HG03095 (cell line): ENCODE measurements at regions not wholly inside any gene's neighbourhood (a gene's known extent, or its start where the extent isn't known, plus 50 kb on each side); places are given as distances from the start of the nearest gene placed in this dataset.

Experiments
- ATAC-seq: cut with Tn5 transposase; IDR thresholded peaks from one replicate; pipeline ENCODE4 v1.9.1; 2021; ENCODE audit warnings: moderate library complexity; ENCODE audit not compliant: unreplicated experiment

DNA sequence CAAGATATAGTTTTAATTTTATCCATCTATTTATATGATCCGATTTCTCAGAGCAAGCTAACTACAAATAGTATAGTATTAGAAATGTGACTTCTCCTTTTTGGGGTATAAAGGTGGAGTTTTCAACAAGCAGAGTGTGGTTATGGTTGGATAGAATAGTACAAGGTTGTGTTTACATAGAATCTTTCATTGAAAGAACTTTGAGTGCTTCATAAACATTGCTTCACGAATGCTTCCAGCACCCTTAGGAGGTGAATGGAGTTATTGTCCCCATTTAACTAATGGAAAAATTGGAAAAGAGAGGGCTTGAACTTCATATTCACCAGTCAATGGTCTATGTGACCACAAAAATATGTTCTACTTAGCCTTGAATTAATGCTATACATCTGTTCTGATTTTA is 134.1 kb upstream of the CITED2 start:
- ATAC-seq, result no peak

- ATAC-seq, result no peak
Observed at GRCh38 chr6:139508023-139508422, 133.6 kb upstream of the CITED2 start.

DNA sequence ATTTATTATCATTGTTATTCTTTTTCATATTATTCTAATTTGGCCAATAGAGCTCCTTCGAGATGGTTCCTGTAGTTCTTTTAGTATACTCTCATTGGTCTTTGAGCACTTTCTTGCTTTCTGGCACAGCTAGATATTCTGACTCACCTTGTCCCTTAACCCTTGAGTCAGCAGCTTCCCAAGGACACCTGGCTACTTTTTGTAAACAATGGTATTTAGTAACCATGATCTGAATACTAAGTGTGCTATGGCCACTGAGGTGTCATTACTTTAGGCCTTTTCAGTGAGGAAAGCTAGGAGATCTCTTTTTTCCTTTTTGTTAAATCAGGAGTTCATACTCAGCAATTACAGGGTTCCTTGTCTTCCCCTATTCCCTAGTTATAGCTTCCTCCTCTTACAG is 126.5 kb upstream of the CITED2 start:
- ATAC-seq, result no peak

GRCh38 chr6:139498715-139499114 is 124.3 kb upstream of the CITED2 start:
- no peak for ATAC-seq

- ATAC-seq, result no peak
Observed at GRCh38 chr6:139497345-139497961, 123.0 kb upstream of the CITED2 start.

DNA sequence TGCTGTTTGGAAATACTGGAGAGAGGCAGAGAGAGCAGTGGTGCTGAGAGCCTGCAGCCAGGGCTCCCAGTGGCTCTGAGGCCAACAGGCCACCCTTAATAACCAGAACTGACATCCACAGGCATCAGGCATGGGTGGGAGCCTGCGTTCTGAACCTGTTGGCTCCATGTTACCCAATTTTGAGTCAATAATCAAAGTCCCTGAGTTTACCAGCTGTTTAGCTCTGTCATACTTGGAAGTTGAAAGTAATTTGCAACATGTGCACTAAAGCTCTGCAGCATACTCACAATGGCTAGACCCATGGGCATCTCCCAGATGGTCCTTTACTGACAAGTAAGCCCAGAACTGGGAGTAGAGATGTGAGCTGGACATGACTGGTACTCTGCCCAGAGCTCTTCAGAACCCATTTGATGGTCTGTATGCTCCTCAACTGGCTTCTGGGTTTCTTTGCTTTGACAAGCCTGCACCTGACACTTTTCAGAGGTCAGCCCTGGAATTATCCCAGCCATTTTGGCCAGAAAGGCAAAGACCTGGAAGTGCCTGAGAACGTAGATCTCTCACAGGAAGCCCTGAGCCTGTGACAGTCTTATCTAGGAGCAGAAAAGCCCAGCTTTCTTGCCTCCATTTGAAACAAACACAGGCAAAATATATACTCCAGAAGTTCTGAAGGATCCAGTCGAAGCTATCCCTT is 122.4 kb upstream of the CITED2 start:
- ATAC-seq, result no peak

DNA sequence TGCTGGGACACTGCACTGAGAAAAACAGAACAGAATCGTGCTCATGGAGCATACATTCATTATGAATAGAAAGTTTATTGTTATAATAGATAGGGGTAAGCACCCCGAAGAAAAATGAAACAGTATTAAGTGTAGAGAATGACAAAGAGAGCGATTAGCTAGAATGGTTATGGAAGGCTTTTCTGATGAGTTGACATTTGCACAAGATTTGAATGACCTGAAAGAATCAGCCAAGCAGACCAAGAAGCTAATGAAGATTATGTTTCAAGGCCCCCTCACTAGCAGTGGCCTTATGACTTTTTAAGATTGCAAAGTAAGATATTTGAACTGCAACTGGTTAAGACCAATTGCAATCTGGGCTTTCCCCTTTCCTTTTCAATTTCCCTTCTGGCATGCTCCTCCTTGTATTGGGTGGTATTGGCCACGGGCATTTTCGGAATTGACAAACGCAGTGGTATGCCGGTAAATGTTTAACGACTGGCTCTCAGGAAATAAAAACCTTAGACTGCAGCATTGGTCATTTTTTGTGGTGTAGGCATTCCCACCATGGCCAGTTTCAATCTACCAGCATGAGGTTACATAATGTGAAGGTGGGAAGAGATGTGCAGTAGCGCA is 120.0 kb upstream of the CITED2 start:
- ATAC-seq, result no peak

DNA sequence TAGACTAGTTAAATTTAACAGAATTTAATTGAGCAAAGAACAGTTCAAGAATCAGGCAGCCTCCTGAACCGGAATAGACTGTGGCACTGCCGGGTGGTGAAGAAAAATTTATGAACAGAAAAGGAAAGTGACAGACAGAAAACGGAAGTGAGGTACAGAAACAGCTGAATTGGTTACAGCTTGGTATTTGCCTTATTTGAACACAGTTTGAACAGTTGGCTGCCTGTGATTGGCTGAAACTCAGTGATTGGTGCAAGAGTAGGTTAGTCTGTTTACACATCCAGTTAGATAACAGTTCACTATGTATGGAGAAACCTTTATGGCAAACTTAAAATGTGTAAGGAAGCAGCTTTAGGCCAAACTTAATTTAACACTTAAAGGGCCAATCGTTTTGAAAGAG is 116.0 kb upstream of the CITED2 start:
- no peak for ATAC-seq

DNA sequence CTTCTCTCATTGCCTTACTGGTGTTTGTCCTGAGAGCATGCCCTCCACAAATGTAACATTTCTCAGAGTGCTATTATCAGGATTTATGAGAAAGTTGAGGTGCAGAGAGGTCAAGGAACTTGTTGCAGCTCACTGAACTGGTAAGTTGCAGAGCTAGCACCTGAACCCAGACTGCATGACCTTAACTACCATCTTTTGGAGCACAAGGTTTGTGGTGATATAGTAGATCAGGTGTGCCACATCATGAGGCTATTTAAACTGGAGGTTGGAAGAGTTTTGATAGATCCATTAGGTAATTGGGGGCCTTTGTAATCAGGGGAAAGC is 112.0 kb upstream of the CITED2 start:
- no peak for ATAC-seq

DNA sequence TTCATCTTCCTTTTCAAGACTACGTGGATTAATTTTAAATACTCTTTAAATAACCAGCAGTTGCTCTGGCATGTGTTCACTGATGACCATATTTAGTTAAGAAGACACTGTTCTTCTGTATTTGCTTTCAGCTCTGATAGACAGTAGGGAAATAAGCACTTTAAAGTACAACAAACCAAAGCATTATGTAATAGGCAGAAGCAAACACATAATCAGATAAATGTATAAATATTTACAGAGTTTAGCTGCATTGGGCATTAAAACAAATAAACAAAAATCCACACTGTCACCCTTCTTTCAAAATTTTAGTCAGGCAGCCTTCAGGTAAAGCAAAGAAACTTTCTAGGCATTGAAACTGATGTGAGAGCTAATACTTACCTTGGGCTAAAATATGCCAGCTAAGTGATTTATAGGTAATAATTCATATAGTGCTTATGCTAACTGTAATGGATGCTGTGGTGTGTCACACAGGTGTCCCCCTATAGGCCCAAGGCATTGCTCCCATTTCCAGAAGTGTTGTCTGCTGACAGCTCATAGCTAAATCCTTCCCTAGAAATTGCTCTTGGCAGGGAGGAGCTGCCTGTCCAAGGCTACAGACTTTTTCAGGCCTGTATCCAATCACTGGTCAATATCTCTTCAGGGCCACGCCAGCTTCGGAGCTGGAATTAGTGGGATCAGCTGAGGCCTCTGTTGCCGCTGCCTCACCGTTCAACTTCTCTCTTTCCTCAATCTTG is 111.5 kb upstream of the CITED2 start:
- no peak for ATAC-seq

DNA sequence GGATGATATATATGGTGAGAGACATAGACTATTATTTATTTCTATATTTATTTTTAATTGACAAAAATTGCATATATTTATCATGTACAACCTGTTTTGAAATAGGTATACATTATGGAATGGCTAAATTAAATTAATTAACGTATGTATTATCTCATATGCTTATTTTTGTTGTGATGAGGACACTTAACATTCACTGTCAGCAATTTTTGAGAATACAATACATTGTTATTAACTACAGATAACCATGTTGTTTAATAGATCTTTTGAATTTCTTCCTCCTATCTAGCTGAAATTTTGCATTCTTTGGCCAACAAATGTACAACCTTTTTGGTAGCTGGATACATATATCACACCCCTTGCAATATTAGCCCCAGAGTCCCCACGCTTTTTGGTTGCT is 110.7 kb upstream of the CITED2 start:
- ATAC-seq, result no peak

GRCh38 chr6:139483079-139483478 is 108.6 kb upstream of the CITED2 start:
- no peak for ATAC-seq

DNA sequence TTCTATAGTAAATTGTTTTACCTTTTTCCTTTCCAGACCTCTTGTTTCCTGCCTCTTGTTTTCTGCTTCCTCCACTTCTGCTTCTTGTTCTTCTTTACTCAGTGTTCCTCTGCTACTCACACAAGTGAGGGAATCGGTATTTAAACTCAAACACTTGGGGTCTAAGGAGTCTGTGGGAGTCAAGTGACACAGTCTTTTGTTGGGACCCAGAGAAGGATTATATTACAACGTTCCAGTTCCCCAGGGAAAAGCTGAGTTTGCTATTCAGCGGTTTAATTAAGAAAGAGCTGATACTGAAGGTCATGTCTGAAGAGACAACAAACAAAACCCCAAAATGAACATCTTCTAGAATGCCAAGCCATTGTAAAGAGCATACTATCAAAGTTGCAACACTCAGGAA is 107.8 kb upstream of the CITED2 start:
- no peak for ATAC-seq

DNA sequence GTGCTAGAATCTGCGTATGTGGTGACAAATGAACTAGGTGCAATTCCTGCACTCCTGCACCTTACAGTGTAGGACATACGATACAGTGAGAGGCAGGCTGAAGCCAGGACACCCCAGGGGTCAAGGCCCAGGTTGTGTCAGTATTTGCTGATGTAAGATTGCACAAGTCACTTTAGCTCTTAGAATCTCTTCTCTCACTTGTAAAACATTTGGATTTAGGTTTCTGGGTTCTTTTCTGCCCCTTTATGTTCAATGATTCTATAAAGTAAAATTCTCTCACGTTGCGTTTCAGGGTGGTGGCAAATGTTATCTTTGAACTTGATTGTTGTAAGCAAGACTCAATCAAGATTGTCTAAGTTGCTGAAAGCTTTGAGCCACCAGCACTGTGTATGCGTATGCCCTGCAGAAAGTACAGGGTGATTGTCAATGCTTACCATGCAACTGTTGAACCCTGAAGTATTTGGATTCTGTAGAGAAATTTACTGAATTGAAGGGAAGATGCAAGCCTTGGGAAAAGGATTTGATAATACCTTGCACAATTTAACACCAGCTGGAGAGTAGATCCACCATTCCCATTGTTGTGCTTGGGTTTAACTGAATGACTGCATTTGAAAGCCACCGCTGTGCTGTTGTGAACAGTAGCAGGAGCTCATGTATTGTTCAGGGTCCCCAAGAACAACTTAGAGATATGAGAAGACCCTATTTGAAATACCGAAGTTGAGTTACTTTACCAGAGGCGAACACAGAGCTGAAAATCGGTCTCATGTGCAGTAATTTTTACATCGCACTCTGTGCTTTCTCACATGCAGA is 106.1 kb upstream of the CITED2 start:
- no peak for ATAC-seq

GRCh38 chr6:139479433-139480222 is 105.2 kb upstream of the CITED2 start:
- ATAC-seq, result no peak

DNA sequence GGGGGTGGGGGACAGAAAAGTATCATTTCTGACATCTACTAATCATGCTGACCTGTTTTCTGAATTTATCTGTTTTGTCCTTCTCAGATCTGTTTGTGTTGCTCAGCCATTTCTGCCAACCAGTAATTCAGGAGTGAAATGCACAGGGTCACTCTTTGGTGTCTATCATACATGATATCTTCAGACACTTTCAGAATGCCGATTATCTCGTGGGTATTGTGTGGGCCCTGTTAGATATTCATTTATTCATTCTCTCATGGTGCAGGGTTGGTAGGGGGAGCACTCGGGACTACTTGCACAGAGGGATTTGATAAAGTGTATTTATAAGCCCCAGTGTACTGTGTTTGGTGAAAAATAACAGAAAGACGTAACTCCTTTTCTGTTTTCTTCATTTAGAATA is 101.2 kb upstream of the CITED2 start:
- no peak for ATAC-seq

- ATAC-seq, result no peak
Observed at GRCh38 chr6:139475241-139475640, 100.8 kb upstream of the CITED2 start.

GRCh38 chr6:139474145-139475108 is 100.0 kb upstream of the CITED2 start:
- ATAC-seq, result peak; percentile 74

- ATAC-seq, result no peak
Observed at GRCh38 chr6:139473731-139474130, 99.3 kb upstream of the CITED2 start.
